ENCODE measurements at regions not wholly inside any gene's neighbourhood (a gene's known extent, or its start where the extent isn't known, plus 50 kb on each side); places are given as distances from the start of the nearest gene placed in this dataset.

- Histone ChIP-seq H3K9ac (ENCODE audit: low read length) (no peak overlapping the region), H3K4me2 (ENCODE audit: low read length) (no peak overlapping the region), H3K4me1 (ENCODE audit: insufficient read depth, low read length) (no peaks in the 10 kb centered on the region), H3K4me3 (ENCODE audit: insufficient read depth, low read depth, low read length) (no peak overlapping the region), H4K20me1 (ENCODE audit: insufficient read depth, low read length) (no peaks in the 10 kb centered on the region), H3K79me2 (ENCODE audit: insufficient read depth, low read length) (no peaks in the 10 kb centered on the region), H3K27me3 (ENCODE audit: insufficient read depth, low read length) (no peaks in the 10 kb centered on the region), H2AFZ (ENCODE audit: low read depth, low read length) (no peak overlapping the region), H3K9me3 (ENCODE audit: insufficient read depth, low read depth, low read length) (no peaks in the 10 kb centered on the region), H3K27ac (ENCODE audit: low read depth, low read length) (no peak overlapping the region), H3K36me3 (ENCODE audit: insufficient read depth, low read length) (no peaks in the 10 kb centered on the region)
- TF ChIP-seq CTCF (IDR thresholded peaks at IDR 0.05; ENCODE audit: insufficient read depth, low read depth, low read length) (no peak), EZH2 (IDR thresholded peaks at IDR 0.05; ENCODE audit: insufficient read depth, low read length) (no peak)
- Mint-ChIP-seq H3K9me3 (ENCODE audit: unreplicated experiment) (no peaks in the 10 kb centered on the region), H3K27ac (ENCODE audit: unreplicated experiment) (no peak overlapping the region), H3K36me3 (ENCODE audit: low read depth, unreplicated experiment) (no peaks in the 10 kb centered on the region), H3K4me3 (ENCODE audit: unreplicated experiment) (no peak overlapping the region), H3K27me3 (ENCODE audit: low read depth, unreplicated experiment) (no peaks in the 10 kb centered on the region), H3K4me1 (ENCODE audit: low read depth, unreplicated experiment) (peaks cover 7% of the 10 kb centered on the region)
- DNase-seq (ENCODE audit: low read depth) (no peak), FAIRE-seq (no peak)
Measured at GRCh38 chr10:90399782-90400181, 458.1 kb downstream of the HTR7 start.

GRCh38 chr10:90403211-90404000 lies 454.4 kb downstream of the HTR7 start:
- H3K27me3 ChIP-seq (ENCODE audit: insufficient read depth, low read length), result no peaks in the 10 kb centered on the region
- H3K27me3 Mint-ChIP-seq (ENCODE audit: low read depth, unreplicated experiment), result no peaks in the 10 kb centered on the region
- H3K4me2 ChIP-seq (ENCODE audit: low read length), result no peak overlapping the region
- no peak for TF ChIP-seq CTCF (IDR thresholded peaks at IDR 0.05; ENCODE audit: insufficient read depth, low read depth, low read length)
- TF ChIP-seq EZH2 (IDR thresholded peaks at IDR 0.05; ENCODE audit: insufficient read depth, low read length), result no peak
- no peaks in the 10 kb centered on the region for H4K20me1 ChIP-seq (ENCODE audit: insufficient read depth, low read length)
- H3K9me3 ChIP-seq (ENCODE audit: insufficient read depth, low read depth, low read length), result no peaks in the 10 kb centered on the region
- no peak overlapping the region for H3K27ac ChIP-seq (ENCODE audit: low read depth, low read length)
- H3K79me2 ChIP-seq (ENCODE audit: insufficient read depth, low read length), result no peaks in the 10 kb centered on the region
- H3K4me1 ChIP-seq (ENCODE audit: insufficient read depth, low read length), result no peaks in the 10 kb centered on the region
- no peaks in the 10 kb centered on the region for H3K36me3 ChIP-seq (ENCODE audit: insufficient read depth, low read length)
- H3K36me3 Mint-ChIP-seq (ENCODE audit: low read depth, unreplicated experiment), result no peaks in the 10 kb centered on the region
- no peaks in the 10 kb centered on the region for H3K9me3 Mint-ChIP-seq (ENCODE audit: unreplicated experiment)
- FAIRE-seq (no peak), DNase-seq (ENCODE audit: low read depth) (peak; percentile 27)
- H3K4me1 Mint-ChIP-seq (ENCODE audit: low read depth, unreplicated experiment), result peaks cover 14% of the 10 kb centered on the region
- H3K27ac Mint-ChIP-seq (ENCODE audit: unreplicated experiment), result no peak overlapping the region
- H3K9ac ChIP-seq (ENCODE audit: low read length), result no peak overlapping the region
- H3K4me3 ChIP-seq (ENCODE audit: insufficient read depth, low read depth, low read length), result no peak overlapping the region
- H2AFZ ChIP-seq (ENCODE audit: low read depth, low read length), result no peak overlapping the region
- no peak overlapping the region for H3K4me3 Mint-ChIP-seq (ENCODE audit: unreplicated experiment)

- Histone ChIP-seq H3K9ac (ENCODE audit: low read length) (no peak overlapping the region), H4K20me1 (ENCODE audit: insufficient read depth, low read length) (no peaks in the 10 kb centered on the region), H3K4me2 (ENCODE audit: low read length) (peak overlapping the region; percentile 52), H3K27me3 (ENCODE audit: insufficient read depth, low read length) (no peaks in the 10 kb centered on the region), H2AFZ (ENCODE audit: low read depth, low read length) (no peak overlapping the region), H3K9me3 (ENCODE audit: insufficient read depth, low read depth, low read length) (no peaks in the 10 kb centered on the region), H3K36me3 (ENCODE audit: insufficient read depth, low read length) (no peaks in the 10 kb centered on the region), H3K4me3 (ENCODE audit: insufficient read depth, low read depth, low read length) (no peak overlapping the region), H3K27ac (ENCODE audit: low read depth, low read length) (no peak overlapping the region), H3K79me2 (ENCODE audit: insufficient read depth, low read length) (no peaks in the 10 kb centered on the region), H3K4me1 (ENCODE audit: insufficient read depth, low read length) (no peaks in the 10 kb centered on the region)
- H3K27ac Mint-ChIP-seq (ENCODE audit: unreplicated experiment), result peak overlapping the region; percentile 14
- H3K4me1 Mint-ChIP-seq (ENCODE audit: low read depth, unreplicated experiment), result peaks cover 7% of the 10 kb centered on the region
- no peaks in the 10 kb centered on the region for H3K36me3 Mint-ChIP-seq (ENCODE audit: low read depth, unreplicated experiment)
- no peaks in the 10 kb centered on the region for H3K27me3 Mint-ChIP-seq (ENCODE audit: low read depth, unreplicated experiment)
- peaks cover 11% of the 10 kb centered on the region for H3K9me3 Mint-ChIP-seq (ENCODE audit: unreplicated experiment)
- no peak for TF ChIP-seq EZH2 (IDR thresholded peaks at IDR 0.05; ENCODE audit: insufficient read depth, low read length)
- no peak for TF ChIP-seq CTCF (IDR thresholded peaks at IDR 0.05; ENCODE audit: insufficient read depth, low read depth, low read length)
- FAIRE-seq (no peak), DNase-seq (ENCODE audit: low read depth) (peak; percentile 74)
- no peak overlapping the region for H3K4me3 Mint-ChIP-seq (ENCODE audit: unreplicated experiment)
Measured at GRCh38 chr10:90407131-90407530, 450.7 kb downstream of the HTR7 start.
